CD14-positive monocyte (primary cell): ENCODE measurements at regions not wholly inside any gene's neighbourhood (a gene's known extent, or its start where the extent isn't known, plus 50 kb on each side); places are given as distances from the start of the nearest gene placed in this dataset.

ENCODE experiments used
- DNase-seq, 3 donors: peaks; one replicate each; pipeline ENCODE4 v3.0.0-alpha.2; 2011 to 2022
- H2AFZ ChIP-seq: 2 replicates; pipeline ENCODE4 v1.6.0; 2012; ENCODE audit warnings: mild to moderate bottlenecking, low read depth, low read length, inconsistent platforms; ENCODE audit not compliant: insufficient read depth, poor library complexity, severe bottlenecking
- H3K27ac ChIP-seq, 2 donors: 1 replicate in 1 of 2; 2 replicates in 1 of 2; pipeline ENCODE4 v1.5.1; 2012 to 2013; ENCODE audit warnings: low read length in 2 of 2, control low read depth in 1 of 2, inconsistent platforms in 1 of 2, low read depth in 1 of 2, mild to moderate bottlenecking in 1 of 2
- H3K27me3 ChIP-seq, 2 donors: one replicate each; pipeline versions ENCODE4 v1.6.0 to v1.6.1; 2011 to 2013; ENCODE audit warnings: low read length in 2 of 2; ENCODE audit not compliant: control insufficient read depth in 2 of 2, insufficient read depth in 2 of 2
- H3K36me3 ChIP-seq, 2 donors: replicated peaks in 1 of 2; 1 replicate in 1 of 2; 2 replicates in 1 of 2; pipeline versions ENCODE4 v1.5.1 to v1.6.1; 2012 to 2013; ENCODE audit warnings: low read length in 2 of 2, control low read depth in 1 of 2, inconsistent platforms in 1 of 2, mild to moderate bottlenecking in 1 of 2; ENCODE audit not compliant: insufficient read depth in 2 of 2, control insufficient read depth in 1 of 2
- H3K4me1 ChIP-seq, 2 donors: 1 replicate in 1 of 2; 2 replicates in 1 of 2; pipeline versions ENCODE4 v1.5.1 to v1.6.1; 2012 to 2013; ENCODE audit warnings: low read length in 2 of 2, control low read depth in 1 of 2, inconsistent platforms in 1 of 2, mild to moderate bottlenecking in 1 of 2, moderate library complexity in 1 of 2; ENCODE audit not compliant: insufficient read depth in 2 of 2, control insufficient read depth in 1 of 2
- H3K4me2 ChIP-seq: replicated peaks from 2 replicates; pipeline ENCODE3; 2012; ENCODE audit warnings: low read length, moderate library complexity, mild to moderate bottlenecking; ENCODE audit not compliant: poor library complexity, severe bottlenecking; ENCODE audit errors: extremely low read depth
- H3K4me3 ChIP-seq, 3 experiments: fragments of 200-600 bp in 1 of 3; sonication (generic) in 1 of 3; replicated peaks in 1 of 3; 1 replicate in 2 of 3; 2 replicates in 1 of 3; pipeline ENCODE4 v1.5.1; 2011 to 2013; ENCODE audit warnings: low read length in 3 of 3, mild to moderate bottlenecking in 3 of 3, control low read depth in 2 of 3, low read depth in 2 of 3, inconsistent platforms in 1 of 3, moderate library complexity in 1 of 3
- H3K79me2 ChIP-seq: 2 replicates; pipeline ENCODE4 v1.6.0; 2012; ENCODE audit warnings: mild to moderate bottlenecking, control low read depth, inconsistent platforms, low read length, moderate library complexity; ENCODE audit not compliant: insufficient read depth
- H3K9ac ChIP-seq: 2 replicates; pipeline ENCODE4 v1.6.0; 2017; ENCODE audit warnings: low read length, mild to moderate bottlenecking; ENCODE audit not compliant: insufficient read depth, poor library complexity, severe bottlenecking
- H3K9me3 ChIP-seq, 2 donors: replicated peaks in 1 of 2; 1 replicate in 1 of 2; 2 replicates in 1 of 2; pipeline versions ENCODE4 v1.5.1 to v1.6.1; 2012 to 2013; ENCODE audit warnings: low read length in 2 of 2, control low read depth in 1 of 2; ENCODE audit not compliant: control insufficient read depth in 1 of 2, insufficient read depth in 1 of 2
- H4K20me1 ChIP-seq: 2 replicates; pipeline ENCODE4 v1.6.0; 2012; ENCODE audit warnings: mild to moderate bottlenecking, low read length, control low read depth, moderate library complexity; ENCODE audit not compliant: insufficient read depth
- H3K27ac Mint-ChIP-seq, 7 donors: one replicate each; pipeline ENCODE4 v1.8.0; 2020; ENCODE audit warnings: mild to moderate bottlenecking in 7 of 7, mixed read lengths in 7 of 7, moderate library complexity in 6 of 7, inconsistent platforms in 2 of 7
- H3K27me3 Mint-ChIP-seq, 3 donors: one replicate each; pipeline ENCODE4 v1.8.0; 2021 to 2022; ENCODE audit warnings: low read depth in 3 of 3, mild to moderate bottlenecking in 3 of 3, mixed read lengths in 3 of 3, moderate library complexity in 3 of 3, inconsistent platforms in 1 of 3
- H3K36me3 Mint-ChIP-seq, 2 donors: one replicate each; pipeline ENCODE4 v1.8.0; 2020; ENCODE audit warnings: mixed read lengths in 2 of 2, inconsistent platforms in 1 of 2, mild to moderate bottlenecking in 1 of 2
- H3K4me1 Mint-ChIP-seq: one replicate; pipeline ENCODE4 v1.8.0; 2020; ENCODE audit warnings: mild to moderate bottlenecking, mixed read lengths
- H3K4me3 Mint-ChIP-seq, 2 donors: one replicate each; pipeline ENCODE4 v1.8.0; 2020; ENCODE audit warnings: mild to moderate bottlenecking in 2 of 2, mixed read lengths in 2 of 2, moderate library complexity in 1 of 2
- H3K9me3 Mint-ChIP-seq, 7 donors: one replicate each; pipeline ENCODE4 v1.8.0; 2020 to 2022; ENCODE audit warnings: mixed read lengths in 7 of 7, mild to moderate bottlenecking in 6 of 7, moderate library complexity in 6 of 7, inconsistent platforms in 2 of 7
- WGBS: methylation state at CpG from one replicate; pipeline ENCODE4 v1.1.5; 2013; ENCODE audit warnings: missing lambda C conversion rate; ENCODE audit not compliant: insufficient coverage; 5-methylcytosine and 5-hydroxymethylcytosine counted together
- intact Hi-C, 2 donors: fragments of 100-400 bp; cut with micrococcal nuclease; formaldehyde crosslinking; loops; one replicate each; pipeline versions ENCODE4 v1.15.0 to v1.15.1; 2023
- TF ChIP-seq, protein P1 (sequence below): fragments of 200-600 bp; IDR thresholded peaks from one replicate; pipeline ENCODE4 v1.8.0; 2022; ENCODE audit warnings: antibody characterized with exemption, mild to moderate bottlenecking

DNA sequence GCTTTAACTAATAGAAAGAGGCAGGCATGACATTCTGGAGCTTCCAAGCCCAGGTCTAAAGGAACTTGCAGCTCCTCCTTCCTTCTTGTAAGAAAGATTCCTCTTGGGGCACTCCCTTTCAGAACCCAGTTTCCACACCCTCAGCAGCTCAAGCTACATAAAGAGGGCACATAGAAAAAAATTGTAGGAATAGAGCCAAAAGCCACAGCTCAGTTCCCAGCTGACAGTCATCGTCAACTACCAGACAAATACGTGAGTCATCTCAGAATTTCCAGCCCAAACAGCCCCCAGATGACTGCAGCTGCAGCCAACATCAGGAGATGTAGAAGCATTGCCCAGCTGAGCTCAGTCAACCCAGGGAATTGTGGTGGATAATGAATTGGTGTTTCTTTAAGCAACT, 349.8 kb upstream of the ARID1B start:
- WGBS: 0% methylated on average over 1 of the region's 2 CpGs
- no peak overlapping the region for H3K9ac ChIP-seq
- Mint-ChIP-seq H3K36me3 (no peaks in the 10 kb centered on the region), H3K4me1 (peaks cover 7% of the 10 kb centered on the region), H3K27me3 (peaks cover 0 to 4% (median 2%) of the 10 kb centered on the region in 3 donors), H3K27ac (no peak overlapping the region), H3K4me3 (no peak overlapping the region), H3K9me3 (peaks cover 4 to 9% (median 6%) of the 10 kb centered on the region in 7 donors)
- H3K4me2 ChIP-seq: no peak overlapping the region
- H3K79me2 ChIP-seq: no peaks in the 10 kb centered on the region
- no peak for DNase-seq
- intact Hi-C loops: no loop called here
- H3K9me3 ChIP-seq: peaks cover 0 to 5% of the 10 kb centered on the region in 2 donors
- TF ChIP-seq, protein P1, sequence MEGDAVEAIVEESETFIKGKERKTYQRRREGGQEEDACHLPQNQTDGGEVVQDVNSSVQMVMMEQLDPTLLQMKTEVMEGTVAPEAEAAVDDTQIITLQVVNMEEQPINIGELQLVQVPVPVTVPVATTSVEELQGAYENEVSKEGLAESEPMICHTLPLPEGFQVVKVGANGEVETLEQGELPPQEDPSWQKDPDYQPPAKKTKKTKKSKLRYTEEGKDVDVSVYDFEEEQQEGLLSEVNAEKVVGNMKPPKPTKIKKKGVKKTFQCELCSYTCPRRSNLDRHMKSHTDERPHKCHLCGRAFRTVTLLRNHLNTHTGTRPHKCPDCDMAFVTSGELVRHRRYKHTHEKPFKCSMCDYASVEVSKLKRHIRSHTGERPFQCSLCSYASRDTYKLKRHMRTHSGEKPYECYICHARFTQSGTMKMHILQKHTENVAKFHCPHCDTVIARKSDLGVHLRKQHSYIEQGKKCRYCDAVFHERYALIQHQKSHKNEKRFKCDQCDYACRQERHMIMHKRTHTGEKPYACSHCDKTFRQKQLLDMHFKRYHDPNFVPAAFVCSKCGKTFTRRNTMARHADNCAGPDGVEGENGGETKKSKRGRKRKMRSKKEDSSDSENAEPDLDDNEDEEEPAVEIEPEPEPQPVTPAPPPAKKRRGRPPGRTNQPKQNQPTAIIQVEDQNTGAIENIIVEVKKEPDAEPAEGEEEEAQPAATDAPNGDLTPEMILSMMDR: no peak
- no peaks in the 10 kb centered on the region for H3K4me1 ChIP-seq
- no peaks in the 10 kb centered on the region for H4K20me1 ChIP-seq
- no peak overlapping the region for H3K4me3 ChIP-seq
- no peak overlapping the region for H3K27ac ChIP-seq
- no peaks in the 10 kb centered on the region for H3K27me3 ChIP-seq
- H2AFZ ChIP-seq: no peak overlapping the region
- H3K36me3 ChIP-seq: no peaks in the 10 kb centered on the region

DNA sequence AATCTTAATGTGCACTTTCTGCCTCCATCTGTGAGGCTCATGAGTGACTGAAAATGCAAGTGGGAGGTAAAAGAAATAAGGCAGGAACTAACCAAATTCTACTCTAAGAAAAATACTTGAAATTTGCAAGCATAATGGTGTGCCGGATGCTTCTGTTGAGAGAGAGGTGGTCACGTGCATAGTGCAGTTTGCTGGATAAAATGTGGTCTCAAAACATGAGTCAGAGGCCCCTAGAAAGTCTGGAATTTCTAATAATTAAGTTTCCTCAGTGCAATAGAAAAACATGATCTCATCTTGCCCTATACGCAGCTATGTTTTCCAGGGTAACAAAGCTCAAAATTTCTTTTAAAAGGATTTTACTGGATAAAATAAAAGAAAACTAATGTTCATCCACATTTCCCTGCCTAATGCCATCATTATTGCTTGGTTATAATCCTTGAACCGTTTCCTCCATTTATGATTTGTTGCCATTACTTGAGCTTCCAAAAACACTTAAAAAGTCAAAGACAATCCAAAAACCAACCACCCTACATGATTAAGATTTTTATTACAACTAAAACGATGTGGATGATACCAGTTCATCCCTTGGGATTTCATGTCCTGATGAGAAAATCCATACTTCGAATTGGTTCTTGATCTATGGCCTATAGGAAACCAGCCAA, 351.7 kb upstream of the ARID1B start:
- Histone ChIP-seq H3K4me3 (no peak overlapping the region), H3K4me1 (no peaks in the 10 kb centered on the region), H3K9ac (no peak overlapping the region), H4K20me1 (no peaks in the 10 kb centered on the region), H3K36me3 (no peaks in the 10 kb centered on the region), H3K9me3 (peaks cover 0 to 9% of the 10 kb centered on the region in 2 donors), H3K27me3 (no peaks in the 10 kb centered on the region), H3K27ac (no peak overlapping the region), H3K4me2 (no peak overlapping the region), H2AFZ (no peak overlapping the region), H3K79me2 (no peaks in the 10 kb centered on the region)
- no peak for DNase-seq
- Mint-ChIP-seq H3K27ac (no peak overlapping the region), H3K27me3 (peaks cover 0 to 4% (median 0%) of the 10 kb centered on the region in 3 donors), H3K36me3 (no peaks in the 10 kb centered on the region), H3K9me3 (peaks cover 9 to 16% (median 12%) of the 10 kb centered on the region in 7 donors), H3K4me1 (peaks cover 7% of the 10 kb centered on the region), H3K4me3 (no peak overlapping the region)
- 94% methylated on average over 2 of the region's 6 CpGs for WGBS
- intact Hi-C loops: loop anchor here in 1 of 2 donors (2.0 kb wide), 1 partner anchor 33 kb away; no protein-coding TSS in a partner anchor
- TF ChIP-seq, protein P1: no peak
